NB4 (cell line): ENCODE measurements at regions not wholly inside any gene's neighbourhood (a gene's known extent, or its start where the extent isn't known, plus 50 kb on each side); places are given as distances from the start of the nearest gene placed in this dataset.

Experiments
- MYC ChIP-seq: IDR thresholded peaks from 2 replicates; pipeline ENCODE4 v1.6.1; 2011; ENCODE audit warnings: low read depth, low read length
- POLR2A ChIP-seq: IDR thresholded peaks from 2 replicates; pipeline ENCODE4 v1.6.1; 2011; ENCODE audit warnings: mild to moderate bottlenecking; ENCODE audit not compliant: insufficient read length; ENCODE audit errors: extremely low read depth
- TF ChIP-seq, protein P1 (sequence below): IDR thresholded peaks from one replicate; pipeline ENCODE4 v1.5.1; 2012; ENCODE audit warnings: low read depth, low read length

GRCh38 chr6:134533991-134534390 lies 216.1 kb upstream of the SGK1 start:
- TF ChIP-seq, protein P1, sequence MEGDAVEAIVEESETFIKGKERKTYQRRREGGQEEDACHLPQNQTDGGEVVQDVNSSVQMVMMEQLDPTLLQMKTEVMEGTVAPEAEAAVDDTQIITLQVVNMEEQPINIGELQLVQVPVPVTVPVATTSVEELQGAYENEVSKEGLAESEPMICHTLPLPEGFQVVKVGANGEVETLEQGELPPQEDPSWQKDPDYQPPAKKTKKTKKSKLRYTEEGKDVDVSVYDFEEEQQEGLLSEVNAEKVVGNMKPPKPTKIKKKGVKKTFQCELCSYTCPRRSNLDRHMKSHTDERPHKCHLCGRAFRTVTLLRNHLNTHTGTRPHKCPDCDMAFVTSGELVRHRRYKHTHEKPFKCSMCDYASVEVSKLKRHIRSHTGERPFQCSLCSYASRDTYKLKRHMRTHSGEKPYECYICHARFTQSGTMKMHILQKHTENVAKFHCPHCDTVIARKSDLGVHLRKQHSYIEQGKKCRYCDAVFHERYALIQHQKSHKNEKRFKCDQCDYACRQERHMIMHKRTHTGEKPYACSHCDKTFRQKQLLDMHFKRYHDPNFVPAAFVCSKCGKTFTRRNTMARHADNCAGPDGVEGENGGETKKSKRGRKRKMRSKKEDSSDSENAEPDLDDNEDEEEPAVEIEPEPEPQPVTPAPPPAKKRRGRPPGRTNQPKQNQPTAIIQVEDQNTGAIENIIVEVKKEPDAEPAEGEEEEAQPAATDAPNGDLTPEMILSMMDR, result no peak
- no peak for TF ChIP-seq POLR2A
- no peak for TF ChIP-seq MYC
